ENCODE measurements at regions not wholly inside any gene's neighbourhood (a gene's known extent, or its start where the extent isn't known, plus 50 kb on each side); places are given as distances from the start of the nearest gene placed in this dataset.

DNA sequence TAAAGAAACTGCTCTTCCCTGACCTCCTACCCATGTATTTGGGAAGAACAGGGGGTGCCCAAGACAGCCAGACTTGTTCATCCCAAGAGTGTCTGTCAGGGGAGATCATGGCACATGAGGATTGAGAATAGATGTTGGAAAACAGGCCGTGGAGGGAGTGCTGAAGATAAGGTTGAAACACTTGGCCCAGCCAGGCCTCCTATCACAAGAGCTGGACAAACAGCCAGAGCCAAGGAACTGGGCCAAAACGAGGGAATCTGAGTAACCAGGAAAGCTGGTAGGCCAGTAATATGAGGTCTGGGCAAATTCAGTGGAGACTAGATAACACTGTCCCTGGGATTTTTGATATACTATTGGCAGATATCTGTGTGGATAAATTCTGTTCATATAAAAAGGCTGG, 161.7 kb downstream of the TMX1 start:
- no peak for TF ChIP-seq EZH2 (IDR thresholded peaks at IDR 0.05; ENCODE audit: borderline replicate concordance, low read depth, low read length, poor library complexity, severe bottlenecking)
- TF ChIP-seq, protein P1, sequence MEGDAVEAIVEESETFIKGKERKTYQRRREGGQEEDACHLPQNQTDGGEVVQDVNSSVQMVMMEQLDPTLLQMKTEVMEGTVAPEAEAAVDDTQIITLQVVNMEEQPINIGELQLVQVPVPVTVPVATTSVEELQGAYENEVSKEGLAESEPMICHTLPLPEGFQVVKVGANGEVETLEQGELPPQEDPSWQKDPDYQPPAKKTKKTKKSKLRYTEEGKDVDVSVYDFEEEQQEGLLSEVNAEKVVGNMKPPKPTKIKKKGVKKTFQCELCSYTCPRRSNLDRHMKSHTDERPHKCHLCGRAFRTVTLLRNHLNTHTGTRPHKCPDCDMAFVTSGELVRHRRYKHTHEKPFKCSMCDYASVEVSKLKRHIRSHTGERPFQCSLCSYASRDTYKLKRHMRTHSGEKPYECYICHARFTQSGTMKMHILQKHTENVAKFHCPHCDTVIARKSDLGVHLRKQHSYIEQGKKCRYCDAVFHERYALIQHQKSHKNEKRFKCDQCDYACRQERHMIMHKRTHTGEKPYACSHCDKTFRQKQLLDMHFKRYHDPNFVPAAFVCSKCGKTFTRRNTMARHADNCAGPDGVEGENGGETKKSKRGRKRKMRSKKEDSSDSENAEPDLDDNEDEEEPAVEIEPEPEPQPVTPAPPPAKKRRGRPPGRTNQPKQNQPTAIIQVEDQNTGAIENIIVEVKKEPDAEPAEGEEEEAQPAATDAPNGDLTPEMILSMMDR (conservative IDR thresholded peaks at IDR 0.05; ENCODE audit: low read depth, low read length) = no peak
- CTCF ChIA-PET = no interaction called here
- Histone ChIP-seq H3K27me3 (replicated peaks; ENCODE audit: insufficient read depth, low read depth, low read length, poor library complexity) (no peaks in the 10 kb centered on the region), H3K4me1 (ENCODE audit: insufficient read depth, low read length, poor library complexity, severe bottlenecking) (no peaks in the 10 kb centered on the region), H3K9me3 (ENCODE audit: low read depth, low read length, poor library complexity, severe bottlenecking) (no peaks in the 10 kb centered on the region), H3K27ac (ENCODE audit: low read depth, low read length, poor library complexity, severe bottlenecking) (no peak overlapping the region), H3K4me3 (ENCODE audit: low read depth, low read length, poor library complexity, severe bottlenecking) (no peak overlapping the region), H3K36me3 (ENCODE audit: insufficient read depth, low read length, poor library complexity, severe bottlenecking) (no peaks in the 10 kb centered on the region)
- POLR2A ChIA-PET (ENCODE audit: low non-redundant PET) = no interaction called here
- DNase-seq (ENCODE audit: low spot score) = no peak
- BruUV-seq (replicated peaks) = no TSS peak
- intact Hi-C loops (cut with micrococcal nuclease; ENCODE audit: unreplicated experiment) = no loop called here

DNA sequence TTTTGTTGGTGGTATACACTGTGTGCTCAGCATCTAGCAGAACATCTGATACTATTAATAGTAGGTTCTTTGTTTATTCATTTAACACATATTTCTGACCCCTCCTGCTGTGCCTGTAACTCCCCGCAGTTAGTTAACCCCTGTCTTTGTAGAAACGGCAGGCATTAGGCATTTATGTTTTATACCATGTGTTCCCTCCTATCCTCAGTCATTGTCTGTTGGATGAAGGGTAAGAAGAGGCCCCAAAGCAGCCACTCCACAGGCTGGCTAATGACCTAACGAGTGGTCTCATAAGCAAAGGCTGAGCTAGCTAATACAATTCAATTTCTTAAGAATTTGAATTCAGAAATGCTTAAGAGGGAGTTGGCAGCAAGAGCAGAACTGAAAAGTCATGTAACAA, 170.8 kb downstream of the TMX1 start:
- Histone ChIP-seq H3K4me3 (ENCODE audit: low read depth, low read length, poor library complexity, severe bottlenecking) (no peak overlapping the region), H3K27me3 (replicated peaks; ENCODE audit: insufficient read depth, low read depth, low read length, poor library complexity) (no peaks in the 10 kb centered on the region), H3K36me3 (ENCODE audit: insufficient read depth, low read length, poor library complexity, severe bottlenecking) (no peaks in the 10 kb centered on the region), H3K9me3 (ENCODE audit: low read depth, low read length, poor library complexity, severe bottlenecking) (no peaks in the 10 kb centered on the region), H3K4me1 (ENCODE audit: insufficient read depth, low read length, poor library complexity, severe bottlenecking) (no peaks in the 10 kb centered on the region), H3K27ac (ENCODE audit: low read depth, low read length, poor library complexity, severe bottlenecking) (no peak overlapping the region)
- POLR2A ChIA-PET (ENCODE audit: low non-redundant PET) = no interaction called here
- CTCF ChIA-PET = no interaction called here
- intact Hi-C loops (cut with micrococcal nuclease; ENCODE audit: unreplicated experiment) = no loop called here
- DNase-seq (ENCODE audit: low spot score) = no peak
- no peak for TF ChIP-seq EZH2 (IDR thresholded peaks at IDR 0.05; ENCODE audit: borderline replicate concordance, low read depth, low read length, poor library complexity, severe bottlenecking)
- TF ChIP-seq, protein P1 (conservative IDR thresholded peaks at IDR 0.05; ENCODE audit: low read depth, low read length) = no peak
- no TSS peak for BruUV-seq (replicated peaks)

- Histone ChIP-seq H3K4me1 (ENCODE audit: insufficient read depth, low read length, poor library complexity, severe bottlenecking) (no peaks in the 10 kb centered on the region), H3K27me3 (replicated peaks; ENCODE audit: insufficient read depth, low read depth, low read length, poor library complexity) (no peaks in the 10 kb centered on the region), H3K36me3 (ENCODE audit: insufficient read depth, low read length, poor library complexity, severe bottlenecking) (no peaks in the 10 kb centered on the region), H3K4me3 (ENCODE audit: low read depth, low read length, poor library complexity, severe bottlenecking) (no peak overlapping the region), H3K27ac (ENCODE audit: low read depth, low read length, poor library complexity, severe bottlenecking) (no peak overlapping the region), H3K9me3 (ENCODE audit: low read depth, low read length, poor library complexity, severe bottlenecking) (peaks cover 11% of the 10 kb centered on the region)
- intact Hi-C loops (cut with micrococcal nuclease; ENCODE audit: unreplicated experiment) = no loop called here
- no TSS peak for BruUV-seq (replicated peaks)
- ChIA-PET POLR2A (ENCODE audit: low non-redundant PET) (no interaction called here), CTCF (no interaction called here)
- TF ChIP-seq, protein P1 (conservative IDR thresholded peaks at IDR 0.05; ENCODE audit: low read depth, low read length) = no peak
- TF ChIP-seq EZH2 (IDR thresholded peaks at IDR 0.05; ENCODE audit: borderline replicate concordance, low read depth, low read length, poor library complexity, severe bottlenecking) = no peak
- DNase-seq (ENCODE audit: low spot score) = no peak
Measured at GRCh38 chr14:51419685-51420084, 179.6 kb downstream of the TMX1 start.

Measured in A673 (cell line).